ENCODE measurements at regions not wholly inside any gene's neighbourhood (a gene's known extent, or its start where the extent isn't known, plus 50 kb on each side); places are given as distances from the start of the nearest gene placed in this dataset.
A peak's percentile ranks its signal among the peaks of the same experiment; 100 is the strongest.

- Mint-ChIP-seq H3K4me3 (no peak overlapping the region), H3K27ac (no peak overlapping the region), H3K9me3 (no peaks in the 10 kb centered on the region), H3K27me3 (ENCODE audit: low read depth) (no peaks in the 10 kb centered on the region), H3K4me1 (peaks cover 29% of the 10 kb centered on the region), H3K36me3 (no peaks in the 10 kb centered on the region)
- ChIA-PET CTCF (interaction anchor here (1.0 to 2.0 kb wide), 2 partner anchors 15 to 53 kb away, joined by 3 to 15 read pairs; no protein-coding TSS in a partner anchor), POLR2A (no interaction called here)
- TF ChIP-seq ZBTB21 (CRISPR knock-in tag; IDR thresholded peaks at IDR 0.05; ENCODE audit: borderline replicate concordance) (no peak), KAT7 (CRISPR knock-in tag; IDR thresholded peaks at IDR 0.05; ENCODE audit: borderline replicate concordance) (no peak), CDX4 (CRISPR knock-in tag; IDR thresholded peaks at IDR 0.05; ENCODE audit: borderline replicate concordance) (no peak), USF2 (CRISPR knock-in tag; IDR thresholded peaks at IDR 0.05) (no peak), OVOL2 (CRISPR knock-in tag; IDR thresholded peaks at IDR 0.05; ENCODE audit: borderline replicate concordance) (no peak), GABPB1 (CRISPR knock-in tag; IDR thresholded peaks at IDR 0.05) (no peak), SOX15 (CRISPR knock-in tag; IDR thresholded peaks at IDR 0.05) (no peak)
- TF ChIP-seq, protein P1, sequence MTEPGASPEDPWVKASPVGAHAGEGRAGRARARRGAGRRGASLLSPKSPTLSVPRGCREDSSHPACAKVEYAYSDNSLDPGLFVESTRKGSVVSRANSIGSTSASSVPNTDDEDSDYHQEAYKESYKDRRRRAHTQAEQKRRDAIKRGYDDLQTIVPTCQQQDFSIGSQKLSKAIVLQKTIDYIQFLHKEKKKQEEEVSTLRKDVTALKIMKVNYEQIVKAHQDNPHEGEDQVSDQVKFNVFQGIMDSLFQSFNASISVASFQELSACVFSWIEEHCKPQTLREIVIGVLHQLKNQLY (CRISPR knock-in tag; IDR thresholded peaks at IDR 0.05) = no peak
- DNase-seq (ENCODE audit: low spot score) = no peak
- ATAC-seq = peak; percentile 61
Observed at GRCh38 chr2:161048317-161048716, 111.9 kb upstream of the TANK start.

DNA sequence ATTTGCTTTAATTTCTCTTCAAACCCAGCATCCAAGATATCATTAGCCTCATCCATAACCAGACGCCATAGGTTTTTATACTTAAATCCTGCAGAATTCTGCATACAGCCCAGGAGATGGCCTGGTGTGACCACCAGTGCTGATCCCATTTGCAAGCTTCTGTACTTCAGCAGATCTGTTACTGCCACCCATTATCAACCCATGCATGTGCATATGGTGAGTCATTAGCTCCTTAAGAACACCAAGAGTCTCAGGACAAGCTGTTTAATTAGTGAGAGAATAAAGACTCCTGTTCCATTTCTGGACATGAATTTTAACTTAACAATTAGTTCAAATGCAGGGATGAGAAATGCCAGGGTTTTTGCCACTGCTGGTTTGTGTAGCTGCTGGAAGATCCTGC lies 110.7 kb upstream of the TANK start:
- no peak overlapping the region for H3K4me3 Mint-ChIP-seq
- no peaks in the 10 kb centered on the region for H3K36me3 Mint-ChIP-seq
- H3K27me3 Mint-ChIP-seq (ENCODE audit: low read depth) = no peaks in the 10 kb centered on the region
- H3K9me3 Mint-ChIP-seq = no peaks in the 10 kb centered on the region
- DNase-seq (ENCODE audit: low spot score) (no peak), ATAC-seq (0 out of 2 replicates have a peak, but pooled peaks have one; percentile 34)
- POLR2A ChIA-PET = no interaction called here
- H3K4me1 Mint-ChIP-seq = peaks cover 29% of the 10 kb centered on the region
- TF ChIP-seq PRRX2 (CRISPR knock-in tag; IDR thresholded peaks at IDR 0.05) (no peak), TEAD4 (CRISPR knock-in tag; IDR thresholded peaks at IDR 0.05) (no peak), CDX4 (CRISPR knock-in tag; IDR thresholded peaks at IDR 0.05; ENCODE audit: borderline replicate concordance) (no peak), CBFB (CRISPR knock-in tag; IDR thresholded peaks at IDR 0.05; ENCODE audit: low read depth) (no peak), TP53 (CRISPR knock-in tag; IDR thresholded peaks at IDR 0.05) (no peak), RELA (CRISPR knock-in tag; IDR thresholded peaks at IDR 0.05; ENCODE audit: borderline replicate concordance) (no peak), USF2 (CRISPR knock-in tag; IDR thresholded peaks at IDR 0.05) (no peak), CREM (CRISPR knock-in tag; IDR thresholded peaks at IDR 0.05) (no peak), ZNF219 (CRISPR knock-in tag; IDR thresholded peaks at IDR 0.05; ENCODE audit: borderline replicate concordance) (no peak), SOX15 (CRISPR knock-in tag; IDR thresholded peaks at IDR 0.05) (no peak)
- TF ChIP-seq, protein P2, sequence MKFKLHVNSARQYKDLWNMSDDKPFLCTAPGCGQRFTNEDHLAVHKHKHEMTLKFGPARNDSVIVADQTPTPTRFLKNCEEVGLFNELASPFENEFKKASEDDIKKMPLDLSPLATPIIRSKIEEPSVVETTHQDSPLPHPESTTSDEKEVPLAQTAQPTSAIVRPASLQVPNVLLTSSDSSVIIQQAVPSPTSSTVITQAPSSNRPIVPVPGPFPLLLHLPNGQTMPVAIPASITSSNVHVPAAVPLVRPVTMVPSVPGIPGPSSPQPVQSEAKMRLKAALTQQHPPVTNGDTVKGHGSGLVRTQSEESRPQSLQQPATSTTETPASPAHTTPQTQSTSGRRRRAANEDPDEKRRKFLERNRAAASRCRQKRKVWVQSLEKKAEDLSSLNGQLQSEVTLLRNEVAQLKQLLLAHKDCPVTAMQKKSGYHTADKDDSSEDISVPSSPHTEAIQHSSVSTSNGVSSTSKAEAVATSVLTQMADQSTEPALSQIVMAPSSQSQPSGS (CRISPR knock-in tag; IDR thresholded peaks at IDR 0.05; ENCODE audit: borderline replicate concordance, low read depth) = no peak
- TF ChIP-seq, protein P3, sequence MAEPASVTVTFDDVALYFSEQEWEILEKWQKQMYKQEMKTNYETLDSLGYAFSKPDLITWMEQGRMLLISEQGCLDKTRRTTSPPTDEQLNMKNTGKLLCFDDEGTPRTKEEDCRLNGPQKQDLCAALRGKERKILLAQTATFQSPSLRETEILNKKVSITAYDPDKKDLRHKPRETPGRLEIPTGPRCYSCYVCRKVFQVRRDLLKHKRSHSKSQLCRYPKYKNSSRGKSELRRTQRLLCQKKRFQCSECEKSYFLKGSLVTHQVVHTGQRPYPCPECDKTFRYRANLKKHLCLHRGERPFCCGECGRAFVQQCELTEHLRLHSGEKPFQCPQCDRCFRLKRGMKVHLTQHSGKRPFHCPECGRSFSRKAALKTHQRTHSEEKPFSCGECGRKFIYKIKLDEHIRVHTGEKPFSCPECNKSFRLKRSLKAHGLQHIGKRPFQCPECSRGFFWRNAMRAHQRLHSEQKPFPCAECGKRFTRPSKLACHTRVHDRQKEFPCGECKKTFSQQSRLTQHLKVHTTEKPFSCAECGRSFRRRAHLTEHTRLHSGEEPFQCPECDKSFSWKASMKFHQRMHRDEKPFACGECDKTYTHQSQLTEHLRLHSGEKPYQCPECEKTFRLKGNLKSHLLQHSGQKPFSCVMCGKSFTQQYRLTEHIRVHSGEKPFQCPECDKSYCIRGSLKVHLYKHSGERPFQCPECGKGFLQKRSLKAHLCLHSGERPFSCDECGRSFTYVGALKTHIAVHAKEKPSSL (CRISPR knock-in tag; conservative IDR thresholded peaks at IDR 0.05) = no peak
- CTCF ChIA-PET = no interaction called here
- no peak overlapping the region for H3K27ac Mint-ChIP-seq
